IMR-90 (cell line): ENCODE measurements at regions not wholly inside any gene's neighbourhood (a gene's known extent, or its start where the extent isn't known, plus 50 kb on each side); places are given as distances from the start of the nearest gene placed in this dataset.

Experiments
- BHLHE40 ChIP-seq: fragments of 150-350 bp; IDR thresholded peaks from 2 replicates; pipeline ENCODE4 v1.6.1; 2016; ENCODE audit warnings: mild to moderate bottlenecking, low read depth, low read length
- CEBPB ChIP-seq: IDR thresholded peaks from 2 replicates; pipeline ENCODE4 v1.6.1; 2012; ENCODE audit warnings: low read depth, low read length, improper control_type of control experiment
- POLR2A ChIP-seq: IDR thresholded peaks from 2 replicates; pipeline ENCODE4 v1.6.1; 2012; ENCODE audit warnings: mild to moderate bottlenecking, low read depth, low read length
- RAD21 ChIP-seq: IDR thresholded peaks from 2 replicates; pipeline ENCODE4 v1.6.1; 2012; ENCODE audit warnings: low read length, improper control_type of control experiment
- TF ChIP-seq, protein P1 (sequence below): conservative IDR thresholded peaks from 2 replicates; pipeline ENCODE4 v1.5.1; 2012; ENCODE audit warnings: mild to moderate bottlenecking, low read depth, low read length, improper control_type of control experiment

DNA sequence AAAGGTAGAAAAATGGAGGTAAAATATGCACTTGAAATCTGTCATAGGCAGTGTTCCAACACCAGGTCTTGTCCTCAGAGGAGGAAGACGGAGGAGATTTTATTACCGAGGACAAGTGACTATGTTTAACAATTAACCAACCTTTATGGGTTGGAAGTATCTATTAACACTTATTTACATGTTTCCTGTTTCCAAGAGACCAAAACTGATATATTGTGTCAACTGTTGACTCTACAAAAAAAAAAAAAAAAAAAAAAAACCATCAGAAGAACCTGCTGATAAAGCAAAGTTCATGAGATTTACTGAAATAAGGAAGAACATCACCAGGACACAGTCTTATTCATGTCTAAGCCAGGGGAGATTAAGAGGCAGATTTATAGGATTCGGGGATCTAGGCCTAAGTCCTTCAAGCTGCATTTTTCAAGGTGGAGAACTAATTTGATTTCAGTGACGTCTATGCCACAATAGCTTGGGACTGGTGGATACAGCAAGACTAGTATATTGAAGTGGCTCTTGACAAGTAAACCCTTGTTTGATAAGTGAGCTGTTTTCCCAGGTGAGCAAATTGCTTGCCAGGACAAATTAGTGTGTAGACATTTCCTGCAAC, 126.6 kb upstream of the NAA20 start:
- TF ChIP-seq, protein P1, sequence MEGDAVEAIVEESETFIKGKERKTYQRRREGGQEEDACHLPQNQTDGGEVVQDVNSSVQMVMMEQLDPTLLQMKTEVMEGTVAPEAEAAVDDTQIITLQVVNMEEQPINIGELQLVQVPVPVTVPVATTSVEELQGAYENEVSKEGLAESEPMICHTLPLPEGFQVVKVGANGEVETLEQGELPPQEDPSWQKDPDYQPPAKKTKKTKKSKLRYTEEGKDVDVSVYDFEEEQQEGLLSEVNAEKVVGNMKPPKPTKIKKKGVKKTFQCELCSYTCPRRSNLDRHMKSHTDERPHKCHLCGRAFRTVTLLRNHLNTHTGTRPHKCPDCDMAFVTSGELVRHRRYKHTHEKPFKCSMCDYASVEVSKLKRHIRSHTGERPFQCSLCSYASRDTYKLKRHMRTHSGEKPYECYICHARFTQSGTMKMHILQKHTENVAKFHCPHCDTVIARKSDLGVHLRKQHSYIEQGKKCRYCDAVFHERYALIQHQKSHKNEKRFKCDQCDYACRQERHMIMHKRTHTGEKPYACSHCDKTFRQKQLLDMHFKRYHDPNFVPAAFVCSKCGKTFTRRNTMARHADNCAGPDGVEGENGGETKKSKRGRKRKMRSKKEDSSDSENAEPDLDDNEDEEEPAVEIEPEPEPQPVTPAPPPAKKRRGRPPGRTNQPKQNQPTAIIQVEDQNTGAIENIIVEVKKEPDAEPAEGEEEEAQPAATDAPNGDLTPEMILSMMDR = no peak
- no peak for TF ChIP-seq CEBPB
- no peak for TF ChIP-seq RAD21
- no peak for TF ChIP-seq POLR2A
- TF ChIP-seq BHLHE40 = no peak
